Activated naive CD4-positive, alpha-beta T cell treated with anti-CD3 and anti-CD28 coated beads, Interleukin-2, amount 50 U/mL, for 24 hours (primary cell): ENCODE measurements at regions not wholly inside any gene's neighbourhood (a gene's known extent, or its start where the extent isn't known, plus 50 kb on each side); places are given as distances from the start of the nearest gene placed in this dataset.
A peak's percentile ranks its signal among the peaks of the same experiment; 100 is the strongest.

Experiments
- H3K27ac Mint-ChIP-seq: one replicate; pipeline ENCODE4 v1.8.0; 2021; ENCODE audit warnings: mild to moderate bottlenecking, mixed read lengths
- H3K27me3 Mint-ChIP-seq: one replicate; pipeline ENCODE4 v1.8.0; 2021; ENCODE audit warnings: mixed read lengths
- H3K36me3 Mint-ChIP-seq: one replicate; pipeline ENCODE4 v1.8.0; 2021; ENCODE audit warnings: mixed read lengths
- H3K4me1 Mint-ChIP-seq: one replicate; pipeline ENCODE4 v1.8.0; 2021; ENCODE audit warnings: mixed read lengths
- H3K4me3 Mint-ChIP-seq: one replicate; pipeline ENCODE4 v1.8.0; 2021; ENCODE audit warnings: mild to moderate bottlenecking, mixed read lengths
- H3K9me3 Mint-ChIP-seq: one replicate; pipeline ENCODE4 v1.8.0; 2021; ENCODE audit warnings: mixed read lengths

- Mint-ChIP-seq H3K27ac (peak overlapping the region; percentile 78), H3K36me3 (no peaks in the 10 kb centered on the region), H3K4me1 (peaks cover 14% of the 10 kb centered on the region), H3K9me3 (no peaks in the 10 kb centered on the region), H3K4me3 (no peak overlapping the region), H3K27me3 (no peaks in the 10 kb centered on the region)
Measured at GRCh38 chr2:7190587-7191324, 273.5 kb downstream of the RNF144A start.

GRCh38 chr2:7191932-7192331 lies 274.7 kb downstream of the RNF144A start:
- H3K9me3 Mint-ChIP-seq = no peaks in the 10 kb centered on the region
- no peaks in the 10 kb centered on the region for H3K27me3 Mint-ChIP-seq
- H3K36me3 Mint-ChIP-seq = no peaks in the 10 kb centered on the region
- H3K27ac Mint-ChIP-seq = no peak overlapping the region
- peaks cover 14% of the 10 kb centered on the region for H3K4me1 Mint-ChIP-seq
- H3K4me3 Mint-ChIP-seq = no peak overlapping the region

GRCh38 chr2:7193457-7193856 lies 276.2 kb downstream of the RNF144A start:
- H3K4me3 Mint-ChIP-seq = no peak overlapping the region
- H3K4me1 Mint-ChIP-seq = peaks cover 14% of the 10 kb centered on the region
- H3K9me3 Mint-ChIP-seq = no peaks in the 10 kb centered on the region

GRCh38 chr2:7194950-7195349 lies 277.7 kb downstream of the RNF144A start:
- Mint-ChIP-seq H3K9me3 (no peaks in the 10 kb centered on the region), H3K36me3 (no peaks in the 10 kb centered on the region), H3K27ac (no peak overlapping the region), H3K27me3 (no peaks in the 10 kb centered on the region), H3K4me3 (no peak overlapping the region), H3K4me1 (peaks cover 14% of the 10 kb centered on the region)

More at GRCh38 chr2:7193457-7193856, 276.2 kb downstream of the RNF144A start:
- H3K27me3 Mint-ChIP-seq = no peaks in the 10 kb centered on the region
- H3K36me3 Mint-ChIP-seq = no peaks in the 10 kb centered on the region
- H3K27ac Mint-ChIP-seq = no peak overlapping the region

GRCh38 chr2:7196883-7197282 lies 279.7 kb downstream of the RNF144A start:
- Mint-ChIP-seq H3K27me3 (no peaks in the 10 kb centered on the region), H3K9me3 (no peaks in the 10 kb centered on the region), H3K27ac (no peak overlapping the region), H3K36me3 (no peaks in the 10 kb centered on the region), H3K4me1 (no peaks in the 10 kb centered on the region), H3K4me3 (no peak overlapping the region)

- Mint-ChIP-seq H3K36me3 (no peaks in the 10 kb centered on the region), H3K4me3 (no peak overlapping the region), H3K27me3 (no peaks in the 10 kb centered on the region), H3K9me3 (no peaks in the 10 kb centered on the region), H3K27ac (no peak overlapping the region), H3K4me1 (peaks cover 4% of the 10 kb centered on the region)
Measured at GRCh38 chr2:7201851-7202250, 284.6 kb downstream of the RNF144A start.

- H3K4me1 Mint-ChIP-seq = peaks cover 4% of the 10 kb centered on the region
- H3K36me3 Mint-ChIP-seq = no peaks in the 10 kb centered on the region
- H3K4me3 Mint-ChIP-seq = no peak overlapping the region
- no peaks in the 10 kb centered on the region for H3K27me3 Mint-ChIP-seq
- no peaks in the 10 kb centered on the region for H3K9me3 Mint-ChIP-seq
- H3K27ac Mint-ChIP-seq = no peak overlapping the region
Measured at GRCh38 chr2:7203056-7203467, 285.9 kb downstream of the RNF144A start.

- Mint-ChIP-seq H3K9me3 (no peaks in the 10 kb centered on the region), H3K4me3 (no peak overlapping the region), H3K27ac (peak overlapping the region; percentile 5), H3K27me3 (no peaks in the 10 kb centered on the region), H3K4me1 (peaks cover 4% of the 10 kb centered on the region), H3K36me3 (no peaks in the 10 kb centered on the region)
Measured at GRCh38 chr2:7205151-7205830, 288.1 kb downstream of the RNF144A start.

- H3K9me3 Mint-ChIP-seq = no peaks in the 10 kb centered on the region
- H3K27me3 Mint-ChIP-seq = no peaks in the 10 kb centered on the region
- no peaks in the 10 kb centered on the region for H3K36me3 Mint-ChIP-seq
- no peak overlapping the region for H3K4me3 Mint-ChIP-seq
- H3K4me1 Mint-ChIP-seq = peaks cover 4% of the 10 kb centered on the region
- no peak overlapping the region for H3K27ac Mint-ChIP-seq
Measured at GRCh38 chr2:7206111-7206810, 289.0 kb downstream of the RNF144A start.

- Mint-ChIP-seq H3K27me3 (no peaks in the 10 kb centered on the region), H3K4me1 (peaks cover 4% of the 10 kb centered on the region), H3K4me3 (no peak overlapping the region), H3K27ac (no peak overlapping the region), H3K36me3 (no peaks in the 10 kb centered on the region), H3K9me3 (no peaks in the 10 kb centered on the region)
Measured at GRCh38 chr2:7207631-7208030, 290.4 kb downstream of the RNF144A start.

- Mint-ChIP-seq H3K4me1 (no peaks in the 10 kb centered on the region), H3K4me3 (no peak overlapping the region), H3K27me3 (no peaks in the 10 kb centered on the region), H3K27ac (no peak overlapping the region), H3K9me3 (no peaks in the 10 kb centered on the region), H3K36me3 (no peaks in the 10 kb centered on the region)
Measured at GRCh38 chr2:7209757-7210555, 292.7 kb downstream of the RNF144A start.

- no peaks in the 10 kb centered on the region for H3K27me3 Mint-ChIP-seq
- no peaks in the 10 kb centered on the region for H3K9me3 Mint-ChIP-seq
- no peak overlapping the region for H3K27ac Mint-ChIP-seq
- no peak overlapping the region for H3K4me3 Mint-ChIP-seq
- no peaks in the 10 kb centered on the region for H3K4me1 Mint-ChIP-seq
- H3K36me3 Mint-ChIP-seq = no peaks in the 10 kb centered on the region
Measured at GRCh38 chr2:7210712-7211111, 293.5 kb downstream of the RNF144A start.

- Mint-ChIP-seq H3K27me3 (no peaks in the 10 kb centered on the region), H3K36me3 (peaks cover 5% of the 10 kb centered on the region), H3K4me3 (no peak overlapping the region), H3K9me3 (no peaks in the 10 kb centered on the region), H3K27ac (no peak overlapping the region), H3K4me1 (no peaks in the 10 kb centered on the region)
Measured at GRCh38 chr2:7225848-7226247, 308.6 kb downstream of the RNF144A start.

GRCh38 chr2:7226501-7226900 lies 309.3 kb downstream of the RNF144A start:
- no peaks in the 10 kb centered on the region for H3K27me3 Mint-ChIP-seq

GRCh38 chr2:7233126-7233525 lies 315.9 kb downstream of the RNF144A start:
- H3K4me3 Mint-ChIP-seq = no peak overlapping the region
- H3K27me3 Mint-ChIP-seq = no peaks in the 10 kb centered on the region
- peaks cover 4% of the 10 kb centered on the region for H3K36me3 Mint-ChIP-seq

More at GRCh38 chr2:7226501-7226900, 309.3 kb downstream of the RNF144A start:
- Mint-ChIP-seq H3K36me3 (peaks cover 5% of the 10 kb centered on the region), H3K27ac (no peak overlapping the region), H3K4me1 (no peaks in the 10 kb centered on the region), H3K4me3 (no peak overlapping the region), H3K9me3 (no peaks in the 10 kb centered on the region)

More at GRCh38 chr2:7233126-7233525, 315.9 kb downstream of the RNF144A start:
- Mint-ChIP-seq H3K27ac (no peak overlapping the region), H3K4me1 (no peaks in the 10 kb centered on the region), H3K9me3 (no peaks in the 10 kb centered on the region)
